ENCODE measurements at regions not wholly inside any gene's neighbourhood (a gene's known extent, or its start where the extent isn't known, plus 50 kb on each side); places are given as distances from the start of the nearest gene placed in this dataset.

GRCh38 chr13:39942552-39943273 is 287.3 kb downstream of the COG6 start:
- peak; percentile 84 for DNase-seq

- DNase-seq, result no peak
Measured at GRCh38 chr13:39943711-39944110, 288.2 kb downstream of the COG6 start.

GRCh38 chr13:39945226-39945625 is 289.8 kb downstream of the COG6 start:
- no peak for DNase-seq

- no peak for DNase-seq
Measured at GRCh38 chr13:39946769-39947168, 291.3 kb downstream of the COG6 start.

GRCh38 chr13:39951301-39951700 is 295.8 kb downstream of the COG6 start:
- no peak for DNase-seq

GRCh38 chr13:39952249-39953233 is 297.1 kb downstream of the COG6 start:
- DNase-seq, result no peak

- DNase-seq, result no peak
Measured at GRCh38 chr13:39954476-39954875, 299.0 kb downstream of the COG6 start.

- DNase-seq, result no peak
Measured at GRCh38 chr13:39955560-39955959, 300.1 kb downstream of the COG6 start.

GRCh38 chr13:39956036-39956435 is 300.6 kb downstream of the COG6 start:
- peak; percentile 65 for DNase-seq

GRCh38 chr13:39957868-39958677 is 302.6 kb downstream of the COG6 start:
- DNase-seq, result no peak

- no peak for DNase-seq
Measured at GRCh38 chr13:39959497-39960144, 304.2 kb downstream of the COG6 start.

GRCh38 chr13:39960191-39960590 is 304.7 kb downstream of the COG6 start:
- DNase-seq, result no peak

- no peak for DNase-seq
Measured at GRCh38 chr13:39961036-39961435, 305.6 kb downstream of the COG6 start.

GRCh38 chr13:39963612-39964011 is 308.1 kb downstream of the COG6 start:
- no peak for DNase-seq

GRCh38 chr13:39965309-39965708 is 309.8 kb downstream of the COG6 start:
- no peak for DNase-seq

GRCh38 chr13:39967199-39967959 is 311.9 kb downstream of the COG6 start:
- no peak for DNase-seq

- no peak for DNase-seq
Measured at GRCh38 chr13:39968646-39969475, 313.4 kb downstream of the COG6 start.

- DNase-seq, result no peak
Measured at GRCh38 chr13:39970177-39970846, 314.9 kb downstream of the COG6 start.

GRCh38 chr13:39971526-39971925 is 316.1 kb downstream of the COG6 start:
- no peak for DNase-seq

- no peak for DNase-seq
Measured at GRCh38 chr13:39976481-39976880, 321.0 kb downstream of the COG6 start.
